ENCODE measurements at regions not wholly inside any gene's neighbourhood (a gene's known extent, or its start where the extent isn't known, plus 50 kb on each side); places are given as distances from the start of the nearest gene placed in this dataset.
"Not testable (repeated sequence)": the region's sequence is repeated elsewhere in the genome, so short reads cannot be mapped to it uniquely, and the experiment has no call there.

- in situ Hi-C loops (cut with MboI; ENCODE audit: low sequenced_read_pairs): no loop called here
Observed at GRCh38 chr6:156602066-156602385, 175.2 kb upstream of the ARID1B start.

- in situ Hi-C loops (cut with MboI; ENCODE audit: low sequenced_read_pairs): no loop called here
Observed at GRCh38 chr6:156601152-156602065, 175.8 kb upstream of the ARID1B start.

- in situ Hi-C loops (cut with MboI; ENCODE audit: low sequenced_read_pairs): no loop called here
Observed at GRCh38 chr6:156600678-156601077, 176.5 kb upstream of the ARID1B start.

DNA sequence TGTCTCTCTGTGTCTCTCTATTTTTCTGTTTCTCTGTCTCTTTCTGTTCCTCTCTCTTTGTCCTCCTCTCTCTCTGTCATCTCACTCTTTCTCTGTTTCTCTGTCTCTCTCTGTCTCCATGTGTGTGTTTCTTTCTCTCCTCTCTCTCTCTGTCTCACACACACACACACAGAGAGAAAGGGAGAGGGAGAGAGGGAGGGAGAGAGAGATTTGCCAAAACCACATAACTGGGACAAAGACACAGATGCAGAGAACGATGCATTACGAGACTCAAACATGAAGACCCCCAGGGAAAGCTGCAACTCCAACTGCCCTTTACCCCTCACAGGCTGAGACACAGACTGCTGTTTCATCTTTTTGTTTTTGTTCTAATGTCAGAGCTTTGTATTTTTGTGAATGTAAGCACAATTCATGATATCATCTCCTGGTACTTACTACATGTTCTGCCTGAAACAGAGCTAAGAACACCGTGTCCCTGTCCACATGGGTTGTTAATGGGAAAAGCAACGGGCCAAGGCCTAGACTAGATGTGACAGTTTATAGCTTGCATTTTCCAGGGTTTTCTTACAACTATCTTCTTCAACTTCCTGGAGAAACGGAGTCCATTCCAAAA, 177.1 kb upstream of the ARID1B start:
- in situ Hi-C loops (cut with MboI; ENCODE audit: low sequenced_read_pairs): no loop called here

DNA sequence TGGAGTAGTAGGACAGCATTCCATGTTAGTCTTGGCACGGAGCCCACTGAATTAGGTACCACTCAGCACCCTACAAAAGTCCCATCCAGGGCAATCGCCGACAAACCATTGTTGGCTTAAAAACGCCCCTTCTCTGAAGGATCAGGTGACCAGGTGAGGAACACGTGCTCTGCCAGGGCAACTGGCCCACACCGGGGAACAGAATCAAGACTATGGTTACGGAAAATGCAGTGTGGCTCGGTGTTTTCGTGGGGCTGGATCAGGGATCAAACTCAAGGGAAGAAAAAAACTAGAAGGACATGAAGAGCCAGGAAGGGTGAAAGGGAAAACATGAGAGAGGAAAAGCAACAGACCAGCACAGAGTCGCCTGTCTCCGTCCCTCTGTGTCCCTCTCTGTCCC, 177.8 kb upstream of the ARID1B start:
- in situ Hi-C loops (cut with MboI; ENCODE audit: low sequenced_read_pairs): no loop called here

DNA sequence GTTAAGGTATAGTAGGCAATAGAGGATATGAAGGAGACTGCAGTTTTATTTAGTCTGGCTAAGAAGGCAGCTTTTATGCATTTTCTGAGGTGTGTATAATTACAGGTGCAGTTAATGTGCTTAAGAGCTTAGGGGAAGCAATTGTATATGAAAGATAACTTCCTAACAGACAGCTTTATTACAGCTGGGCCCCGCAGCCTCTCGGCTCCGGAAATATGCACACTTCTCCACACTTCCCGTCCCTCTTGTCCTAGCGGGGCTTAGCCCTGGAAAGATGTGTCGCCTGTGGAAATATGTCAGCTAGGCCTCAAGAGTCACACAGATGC, 178.4 kb upstream of the ARID1B start:
- in situ Hi-C loops (cut with MboI; ENCODE audit: low sequenced_read_pairs): no loop called here

GRCh38 chr6:156598071-156598854, 178.9 kb upstream of the ARID1B start:
- in situ Hi-C loops (cut with MboI; ENCODE audit: low sequenced_read_pairs): no loop called here

GRCh38 chr6:156597095-156597494, 180.1 kb upstream of the ARID1B start:
- in situ Hi-C loops (cut with MboI; ENCODE audit: low sequenced_read_pairs): no loop called here

GRCh38 chr6:156595476-156595875, 181.7 kb upstream of the ARID1B start:
- in situ Hi-C loops (cut with MboI; ENCODE audit: low sequenced_read_pairs): no loop called here

DNA sequence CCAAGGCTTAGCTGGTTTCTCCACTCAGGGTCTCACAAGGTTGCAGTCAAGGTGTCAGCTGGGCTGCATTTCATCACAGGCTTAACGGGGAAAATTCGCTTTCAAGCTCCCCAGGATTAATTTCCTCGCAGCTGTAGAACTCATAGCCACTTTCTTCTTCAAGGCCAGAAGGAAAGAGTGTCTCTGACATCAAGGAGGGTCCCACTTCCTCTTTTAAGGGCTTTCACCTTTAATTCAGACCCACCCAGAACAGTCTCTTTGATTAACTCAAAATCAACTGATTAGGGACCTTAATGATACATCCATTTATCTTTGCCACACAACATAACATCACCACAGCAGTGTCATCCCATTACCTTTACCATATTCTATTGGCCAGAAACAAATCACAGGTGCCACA, 183.3 kb upstream of the ARID1B start:
- in situ Hi-C loops (cut with MboI; ENCODE audit: low sequenced_read_pairs): no loop called here

DNA sequence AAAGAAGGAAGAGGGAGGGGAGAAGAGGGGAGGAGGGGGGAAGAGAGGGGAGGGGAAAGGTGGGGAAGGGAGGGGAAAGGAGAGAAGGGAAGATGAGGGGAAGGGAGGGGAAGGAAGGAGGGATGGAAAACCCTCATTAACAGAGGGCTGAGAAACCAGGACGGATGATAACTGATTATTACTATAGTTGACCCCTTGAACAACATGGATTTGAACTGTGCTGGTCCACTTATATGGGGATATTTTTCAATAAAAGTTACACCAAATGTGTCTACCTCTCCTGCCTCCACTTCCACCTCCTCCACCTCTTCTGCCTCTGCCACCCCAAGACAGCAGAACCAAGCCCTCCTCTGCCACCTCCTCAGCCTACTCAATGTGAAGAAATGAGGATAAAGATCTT, 184.1 kb upstream of the ARID1B start:
- in situ Hi-C loops (cut with MboI; ENCODE audit: low sequenced_read_pairs): no loop called here

DNA sequence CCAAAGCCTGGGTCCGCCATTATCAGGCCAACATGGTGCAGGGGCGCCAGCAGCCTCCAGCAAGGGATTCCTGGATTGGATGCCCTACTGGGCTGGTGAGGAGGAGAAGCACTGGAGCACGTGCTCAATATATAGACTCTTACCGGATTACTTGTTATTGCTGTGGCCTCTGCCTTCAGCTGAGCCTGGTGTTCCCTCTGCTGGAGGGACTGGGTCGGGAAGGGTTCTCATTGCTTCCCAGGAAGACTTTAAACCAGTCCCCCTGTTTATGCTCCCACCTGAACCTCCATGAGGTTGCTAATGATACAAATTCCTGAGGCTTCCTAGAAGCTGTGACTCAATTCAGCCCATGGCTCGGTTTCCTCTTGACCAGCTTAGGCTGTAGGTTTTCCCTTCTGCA, 186.7 kb upstream of the ARID1B start:
- in situ Hi-C loops (cut with MboI; ENCODE audit: low sequenced_read_pairs): no loop called here

DNA sequence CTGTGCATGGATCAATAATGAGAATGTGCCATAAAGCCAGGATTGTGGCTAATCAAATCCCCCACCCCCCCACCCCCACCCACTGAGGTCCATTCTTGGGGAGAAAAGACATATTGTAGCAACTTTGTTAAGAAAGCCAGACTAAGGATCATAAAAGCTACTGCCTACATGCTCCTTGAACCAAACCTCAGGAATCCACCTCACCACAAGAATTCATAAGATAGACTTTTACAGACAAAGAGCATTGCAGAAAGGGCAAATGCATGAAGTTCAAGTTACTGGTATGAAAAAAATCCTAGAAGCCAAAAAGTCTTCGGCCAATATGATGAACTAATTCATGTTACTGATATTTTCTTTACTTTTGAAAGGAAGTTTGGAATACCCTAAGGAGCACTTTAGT, 187.9 kb upstream of the ARID1B start:
- in situ Hi-C loops (cut with MboI; ENCODE audit: low sequenced_read_pairs): no loop called here

DNA sequence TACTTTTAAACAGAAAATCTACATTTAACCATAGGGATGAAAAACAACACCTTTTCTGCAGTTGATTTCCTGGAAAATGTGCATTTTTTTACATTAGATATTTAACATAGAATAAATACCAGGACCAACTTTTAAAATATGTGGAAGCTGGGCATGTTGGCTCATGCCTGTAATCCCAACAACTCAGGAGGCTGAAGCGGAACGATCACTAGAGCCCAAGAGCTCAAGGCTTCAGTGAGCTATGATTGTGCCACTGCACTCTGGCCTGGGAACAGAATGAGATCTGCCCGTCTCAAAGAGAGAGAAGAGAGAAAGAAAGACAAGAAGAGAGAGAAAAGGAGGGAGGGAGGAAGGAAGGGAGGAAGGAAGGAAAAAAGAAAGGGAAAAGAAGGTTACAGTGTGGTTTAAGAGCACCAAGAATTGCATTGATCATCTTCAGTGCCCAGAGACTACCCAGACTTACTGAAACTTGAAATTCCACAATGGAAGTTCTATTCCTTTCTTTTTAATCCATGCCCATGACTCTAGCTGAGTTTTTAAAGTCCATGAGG, 189.4 kb upstream of the ARID1B start:
- in situ Hi-C loops (cut with MboI; ENCODE audit: low sequenced_read_pairs): no loop called here

GRCh38 chr6:156587071-156587470, 190.1 kb upstream of the ARID1B start:
- in situ Hi-C loops (cut with MboI; ENCODE audit: low sequenced_read_pairs): no loop called here

DNA sequence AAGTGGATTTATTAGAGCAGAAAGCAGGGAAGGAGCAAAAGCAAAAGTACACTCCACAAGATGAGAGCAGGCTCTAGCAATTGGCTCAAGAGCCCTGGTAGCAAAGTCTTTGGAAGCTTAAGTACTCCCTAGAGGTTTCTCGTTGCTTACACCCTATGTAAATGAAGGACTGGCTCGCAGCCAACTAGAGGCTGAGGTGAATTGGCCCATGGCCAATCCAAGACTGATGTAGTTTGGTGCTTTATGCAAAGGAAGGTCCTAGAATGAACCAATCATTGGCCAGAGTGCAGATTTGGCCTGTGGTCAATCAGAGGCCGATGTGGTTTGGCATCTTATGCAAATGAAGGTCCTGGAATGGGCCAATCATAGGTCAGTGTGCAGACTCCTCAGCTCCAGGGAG, 191.3 kb upstream of the ARID1B start:
- in situ Hi-C loops (cut with MboI; ENCODE audit: low sequenced_read_pairs): no loop called here

DNA sequence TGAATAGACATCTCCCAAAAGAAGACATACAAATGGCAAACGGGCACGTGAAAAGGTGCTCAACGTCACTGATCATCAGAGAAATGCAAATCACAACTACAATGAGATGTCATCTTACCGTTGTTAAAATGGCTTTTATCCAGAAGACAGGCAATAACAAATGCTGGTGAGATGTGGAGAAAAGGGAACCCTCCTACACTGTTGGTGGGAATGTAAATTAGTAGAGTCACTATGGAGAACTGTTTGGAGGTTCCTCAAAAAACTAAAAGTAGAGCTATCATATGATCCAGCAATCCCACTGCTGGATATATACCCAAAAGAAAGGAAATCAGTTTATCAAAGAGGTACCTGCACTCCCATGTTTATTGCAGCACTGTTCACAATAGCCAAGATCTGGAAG, 193.1 kb upstream of the ARID1B start:
- in situ Hi-C loops (cut with MboI; ENCODE audit: low sequenced_read_pairs): not testable (repeated sequence)

DNA sequence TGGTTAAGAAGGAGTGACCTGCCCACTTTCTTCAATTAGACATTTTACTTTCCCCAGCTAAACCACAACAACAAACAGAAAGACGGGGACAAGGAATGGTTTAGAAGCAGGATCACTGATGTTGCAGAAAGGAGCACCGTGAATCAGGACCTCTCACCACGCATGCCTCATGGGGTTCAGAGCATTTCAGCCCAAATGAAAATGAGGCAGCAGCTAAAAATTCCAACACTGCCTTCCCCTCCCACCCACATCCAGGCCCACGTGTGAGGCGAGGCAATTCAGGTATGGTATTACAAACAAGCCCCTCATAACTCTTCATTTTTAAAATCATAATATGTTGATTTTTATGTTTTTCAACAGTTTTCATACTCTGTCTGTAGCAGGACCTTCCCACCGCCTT, 194.1 kb upstream of the ARID1B start:
- in situ Hi-C loops (cut with MboI; ENCODE audit: low sequenced_read_pairs): no loop called here

DNA sequence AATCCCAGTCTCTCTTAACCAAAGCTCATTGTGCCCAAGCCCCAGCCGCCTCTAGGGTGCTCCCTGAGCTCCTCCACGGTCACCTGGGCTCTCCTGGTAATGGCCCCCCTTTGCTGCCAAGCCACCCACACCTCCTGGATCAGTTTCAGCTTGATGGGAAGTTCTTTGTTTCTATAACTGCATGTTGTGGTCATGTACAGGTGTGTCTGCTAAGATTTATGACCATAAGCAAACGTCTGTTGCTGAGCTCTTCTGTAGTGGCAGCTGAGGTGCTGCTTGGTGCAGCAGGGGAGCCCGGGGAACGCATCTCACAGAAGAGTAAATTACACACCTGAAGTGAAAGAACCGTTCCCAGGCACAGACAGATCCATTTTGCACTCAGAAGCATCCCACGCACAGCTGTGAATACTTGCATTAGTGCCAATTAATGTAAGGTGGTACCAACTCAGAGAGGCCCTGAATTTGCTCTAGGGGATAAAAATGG, 194.6 kb upstream of the ARID1B start:
- in situ Hi-C loops (cut with MboI; ENCODE audit: low sequenced_read_pairs): no loop called here

GRCh38 chr6:156579564-156579963, 197.6 kb upstream of the ARID1B start:
- in situ Hi-C loops (cut with MboI; ENCODE audit: low sequenced_read_pairs): no loop called here

- in situ Hi-C loops (cut with MboI; ENCODE audit: low sequenced_read_pairs): no loop called here
Observed at GRCh38 chr6:156577749-156578148, 199.4 kb upstream of the ARID1B start.

- in situ Hi-C loops (cut with MboI; ENCODE audit: low sequenced_read_pairs): no loop called here
Observed at GRCh38 chr6:156575361-156575760, 201.8 kb upstream of the ARID1B start.
